ENCODE measurements at regions not wholly inside any gene's neighbourhood (a gene's known extent, or its start where the extent isn't known, plus 50 kb on each side); places are given as distances from the start of the nearest gene placed in this dataset.

GRCh38 chr14:49456589-49456988 is 129.6 kb downstream of the RPS29 start (continued):
- TF ChIP-seq ZNF335 (tag by site-specific recombination; conservative IDR thresholded peaks at IDR 0.05) (no peak), ZNF292 (tag by site-specific recombination; IDR thresholded peaks at IDR 0.05; ENCODE audit: borderline replicate concordance, low read depth) (no peak), HOXD13 (CRISPR knock-in tag; IDR thresholded peaks at IDR 0.05; ENCODE audit: borderline replicate concordance) (no peak)
- TF ChIP-seq, protein P1, sequence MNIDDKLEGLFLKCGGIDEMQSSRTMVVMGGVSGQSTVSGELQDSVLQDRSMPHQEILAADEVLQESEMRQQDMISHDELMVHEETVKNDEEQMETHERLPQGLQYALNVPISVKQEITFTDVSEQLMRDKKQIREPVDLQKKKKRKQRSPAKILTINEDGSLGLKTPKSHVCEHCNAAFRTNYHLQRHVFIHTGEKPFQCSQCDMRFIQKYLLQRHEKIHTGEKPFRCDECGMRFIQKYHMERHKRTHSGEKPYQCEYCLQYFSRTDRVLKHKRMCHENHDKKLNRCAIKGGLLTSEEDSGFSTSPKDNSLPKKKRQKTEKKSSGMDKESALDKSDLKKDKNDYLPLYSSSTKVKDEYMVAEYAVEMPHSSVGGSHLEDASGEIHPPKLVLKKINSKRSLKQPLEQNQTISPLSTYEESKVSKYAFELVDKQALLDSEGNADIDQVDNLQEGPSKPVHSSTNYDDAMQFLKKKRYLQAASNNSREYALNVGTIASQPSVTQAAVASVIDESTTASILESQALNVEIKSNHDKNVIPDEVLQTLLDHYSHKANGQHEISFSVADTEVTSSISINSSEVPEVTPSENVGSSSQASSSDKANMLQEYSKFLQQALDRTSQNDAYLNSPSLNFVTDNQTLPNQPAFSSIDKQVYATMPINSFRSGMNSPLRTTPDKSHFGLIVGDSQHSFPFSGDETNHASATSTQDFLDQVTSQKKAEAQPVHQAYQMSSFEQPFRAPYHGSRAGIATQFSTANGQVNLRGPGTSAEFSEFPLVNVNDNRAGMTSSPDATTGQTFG (tag by site-specific recombination; IDR thresholded peaks at IDR 0.05; ENCODE audit: borderline replicate concordance): no peak
- TF ChIP-seq, protein P2, sequence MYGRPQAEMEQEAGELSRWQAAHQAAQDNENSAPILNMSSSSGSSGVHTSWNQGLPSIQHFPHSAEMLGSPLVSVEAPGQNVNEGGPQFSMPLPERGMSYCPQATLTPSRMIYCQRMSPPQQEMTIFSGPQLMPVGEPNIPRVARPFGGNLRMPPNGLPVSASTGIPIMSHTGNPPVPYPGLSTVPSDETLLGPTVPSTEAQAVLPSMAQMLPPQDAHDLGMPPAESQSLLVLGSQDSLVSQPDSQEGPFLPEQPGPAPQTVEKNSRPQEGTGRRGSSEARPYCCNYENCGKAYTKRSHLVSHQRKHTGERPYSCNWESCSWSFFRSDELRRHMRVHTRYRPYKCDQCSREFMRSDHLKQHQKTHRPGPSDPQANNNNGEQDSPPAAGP (tag by site-specific recombination; IDR thresholded peaks at IDR 0.05): no peak

DNA sequence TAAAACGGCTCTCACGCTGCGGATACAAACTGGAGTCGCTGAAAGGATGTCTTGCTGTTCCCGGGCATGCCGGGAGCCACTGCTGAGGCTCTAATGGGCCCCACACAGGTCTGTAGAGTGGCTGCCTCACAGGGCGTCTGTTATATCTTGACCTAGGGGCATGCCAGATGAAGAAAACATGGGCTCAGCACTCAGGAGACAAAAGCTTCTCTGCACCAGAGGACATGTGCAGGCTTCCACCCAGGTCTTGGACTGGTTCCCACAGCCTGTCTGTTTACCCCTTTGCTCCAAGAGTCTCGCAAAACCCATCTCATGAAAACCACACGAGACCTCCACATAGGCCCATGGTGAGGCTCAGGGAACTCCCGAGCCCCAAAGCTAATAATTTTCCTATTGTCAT is 134.2 kb downstream of the RPS29 start:
- Histone ChIP-seq H3K4me3 (ENCODE audit: low read depth, low read length) (no peak overlapping the region), H3K9me3 (ENCODE audit: control insufficient read depth, insufficient read depth, low read depth, low read length) (no peaks in the 10 kb centered on the region), H3K36me3 (ENCODE audit: control insufficient read depth in 2 of 2, insufficient read depth in 1 of 2, low read length in 2 of 2) (no peaks in the 10 kb centered on the region), H3K27ac (ENCODE audit: extremely low read depth, low read depth, low read length) (no peak overlapping the region), H3K4me1 (ENCODE audit: control insufficient read depth, insufficient read depth, low read length) (no peaks in the 10 kb centered on the region)
- CTCF ChIA-PET: interaction anchor here (0.7 to 4.0 kb wide), 2 partner anchors 9 to 27 kb away, joined by 3 to 20 read pairs; no protein-coding TSS in a partner anchor
- TF ChIP-seq GLIS1 (tag by site-specific recombination; IDR thresholded peaks at IDR 0.05) (peak; percentile 74), ZNF132 (tag by site-specific recombination; IDR thresholded peaks at IDR 0.05; ENCODE audit: borderline replicate concordance) (no peak), GLI4 (tag by site-specific recombination; IDR thresholded peaks at IDR 0.05) (no peak), KLF8 (tag by site-specific recombination; IDR thresholded peaks at IDR 0.05) (no peak), ZNF175 (tag by site-specific recombination; IDR thresholded peaks at IDR 0.05) (no peak)
- POLR2A ChIA-PET: no interaction called here

DNA sequence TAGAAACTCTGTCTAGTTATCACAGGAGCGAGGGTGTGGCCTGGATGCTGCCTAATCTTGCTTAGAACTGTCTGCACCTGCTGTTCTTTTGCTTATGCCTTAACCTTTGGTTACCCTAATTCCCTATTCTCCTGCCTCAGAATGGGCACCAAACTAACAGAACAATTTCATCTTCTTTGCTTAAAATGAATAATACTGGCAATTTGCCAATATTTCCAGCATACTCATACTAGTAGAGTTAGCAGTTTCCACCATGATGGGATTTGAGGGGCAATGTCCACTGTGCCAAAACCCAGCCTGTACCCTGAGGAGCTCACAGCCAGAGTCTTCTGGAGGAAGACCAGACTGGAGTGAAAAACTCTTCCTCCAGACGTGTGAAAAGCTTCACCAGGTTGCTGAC is 136.4 kb downstream of the RPS29 start:
- Histone ChIP-seq H3K27ac (ENCODE audit: extremely low read depth, low read depth, low read length) (no peak overlapping the region), H3K4me1 (ENCODE audit: control insufficient read depth, insufficient read depth, low read length) (no peaks in the 10 kb centered on the region), H3K9me3 (ENCODE audit: control insufficient read depth, insufficient read depth, low read depth, low read length) (no peaks in the 10 kb centered on the region), H3K4me3 (ENCODE audit: low read depth, low read length) (no peak overlapping the region), H3K36me3 (ENCODE audit: control insufficient read depth in 2 of 2, insufficient read depth in 1 of 2, low read length in 2 of 2) (no peaks in the 10 kb centered on the region)
- ChIA-PET POLR2A (no interaction called here), CTCF (interaction anchor here (4.0 to 4.6 kb wide), 2 partner anchors 11 to 12 kb away, joined by 20 to 40 read pairs; no protein-coding TSS in a partner anchor)
- TF ChIP-seq ZNF266 (tag by site-specific recombination; IDR thresholded peaks at IDR 0.05; ENCODE audit: low read depth) (no peak), ZBTB17 (tag by site-specific recombination; IDR thresholded peaks at IDR 0.05) (no peak), WT1 (tag by site-specific recombination; IDR thresholded peaks at IDR 0.05) (no peak), SP7 (tag by site-specific recombination; IDR thresholded peaks at IDR 0.05) (no peak), ZNF112 (tag by site-specific recombination; IDR thresholded peaks at IDR 0.05) (no peak), ZNF701 (tag by site-specific recombination; IDR thresholded peaks at IDR 0.05) (no peak), ZNF362 (tag by site-specific recombination; IDR thresholded peaks at IDR 0.05) (no peak), YY2 (tag by site-specific recombination; IDR thresholded peaks at IDR 0.05) (no peak), ZNF571 (tag by site-specific recombination; IDR thresholded peaks at IDR 0.05) (no peak), ZNF623 (tag by site-specific recombination; IDR thresholded peaks at IDR 0.05) (no peak), ZNF214 (tag by site-specific recombination; IDR thresholded peaks at IDR 0.05; ENCODE audit: borderline replicate concordance) (no peak), EGR2 (tag by site-specific recombination; IDR thresholded peaks at IDR 0.05; ENCODE audit: low read depth) (no peak), ZNF530 (tag by site-specific recombination; IDR thresholded peaks at IDR 0.05; ENCODE audit: low read depth) (no peak)
- TF ChIP-seq, protein P3, sequence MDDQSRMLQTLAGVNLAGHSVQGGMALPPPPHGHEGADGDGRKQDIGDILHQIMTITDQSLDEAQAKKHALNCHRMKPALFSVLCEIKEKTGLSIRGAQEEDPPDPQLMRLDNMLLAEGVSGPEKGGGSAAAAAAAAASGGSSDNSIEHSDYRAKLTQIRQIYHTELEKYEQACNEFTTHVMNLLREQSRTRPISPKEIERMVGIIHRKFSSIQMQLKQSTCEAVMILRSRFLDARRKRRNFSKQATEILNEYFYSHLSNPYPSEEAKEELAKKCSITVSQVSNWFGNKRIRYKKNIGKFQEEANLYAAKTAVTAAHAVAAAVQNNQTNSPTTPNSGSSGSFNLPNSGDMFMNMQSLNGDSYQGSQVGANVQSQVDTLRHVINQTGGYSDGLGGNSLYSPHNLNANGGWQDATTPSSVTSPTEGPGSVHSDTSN (CRISPR knock-in tag; IDR thresholded peaks at IDR 0.05): no peak
- TF ChIP-seq, protein P1 (tag by site-specific recombination; IDR thresholded peaks at IDR 0.05; ENCODE audit: borderline replicate concordance): no peak
